ENCODE measurements at regions not wholly inside any gene's neighbourhood (a gene's known extent, or its start where the extent isn't known, plus 50 kb on each side); places are given as distances from the start of the nearest gene placed in this dataset.

DNA sequence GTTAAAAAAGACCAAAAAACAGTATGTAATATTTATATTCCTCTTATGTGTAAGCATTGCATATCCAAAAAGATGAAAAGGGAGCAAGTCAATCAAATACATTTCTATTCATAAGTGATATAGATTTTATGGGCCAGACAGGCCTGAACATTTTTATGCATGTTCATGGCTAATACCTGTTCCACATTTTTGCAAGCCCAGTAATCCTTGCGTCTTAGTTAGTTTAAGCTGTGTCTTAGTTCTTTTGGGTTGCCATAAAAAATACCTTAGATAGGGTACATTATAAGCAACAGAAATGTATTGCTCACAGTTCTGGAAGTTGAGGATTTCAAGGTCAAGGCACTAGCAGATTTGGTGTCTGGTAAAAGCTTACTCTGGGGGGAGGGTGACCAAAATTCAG, 342.1 kb downstream of the TAF11L14 start:
- TF ChIP-seq, protein P1, sequence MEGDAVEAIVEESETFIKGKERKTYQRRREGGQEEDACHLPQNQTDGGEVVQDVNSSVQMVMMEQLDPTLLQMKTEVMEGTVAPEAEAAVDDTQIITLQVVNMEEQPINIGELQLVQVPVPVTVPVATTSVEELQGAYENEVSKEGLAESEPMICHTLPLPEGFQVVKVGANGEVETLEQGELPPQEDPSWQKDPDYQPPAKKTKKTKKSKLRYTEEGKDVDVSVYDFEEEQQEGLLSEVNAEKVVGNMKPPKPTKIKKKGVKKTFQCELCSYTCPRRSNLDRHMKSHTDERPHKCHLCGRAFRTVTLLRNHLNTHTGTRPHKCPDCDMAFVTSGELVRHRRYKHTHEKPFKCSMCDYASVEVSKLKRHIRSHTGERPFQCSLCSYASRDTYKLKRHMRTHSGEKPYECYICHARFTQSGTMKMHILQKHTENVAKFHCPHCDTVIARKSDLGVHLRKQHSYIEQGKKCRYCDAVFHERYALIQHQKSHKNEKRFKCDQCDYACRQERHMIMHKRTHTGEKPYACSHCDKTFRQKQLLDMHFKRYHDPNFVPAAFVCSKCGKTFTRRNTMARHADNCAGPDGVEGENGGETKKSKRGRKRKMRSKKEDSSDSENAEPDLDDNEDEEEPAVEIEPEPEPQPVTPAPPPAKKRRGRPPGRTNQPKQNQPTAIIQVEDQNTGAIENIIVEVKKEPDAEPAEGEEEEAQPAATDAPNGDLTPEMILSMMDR (conservative IDR thresholded peaks at IDR 0.05 in 1 of 2, IDR thresholded peaks at IDR 0.05 in 1 of 2; ENCODE audit: extremely low read depth in 1 of 2, insufficient read depth in 1 of 2, low read depth in 1 of 2, low read length in 2 of 2), result no peak
- TF ChIP-seq EZH2 (IDR thresholded peaks at IDR 0.05; ENCODE audit: borderline replicate concordance, low read length), result no peak
